Upper lobe of left lung (tissue), 6 donors: ENCODE measurements at regions not wholly inside any gene's neighbourhood (a gene's known extent, or its start where the extent isn't known, plus 50 kb on each side); places are given as distances from the start of the nearest gene placed in this dataset.

Source experiments
- ATAC-seq, 2 donors: fragments of 200-7000 bp; cut with Tn5 transposase; one replicate each; pipeline ENCODE4 v1.9.1; 2022; ENCODE audit warnings: mild to moderate bottlenecking in 2 of 2, moderate library complexity in 2 of 2; ENCODE audit not compliant: low FRiP score in 2 of 2
- DNase-seq, 2 donors: peaks; one replicate each; pipeline ENCODE4 v3.0.0-alpha.2; 2019 to 2020
- H3K27ac ChIP-seq, 4 donors: fragments of 200-600 bp; sonication (generic); one replicate each; pipeline ENCODE4 v1.5.1; 2016 to 2019
- H3K27me3 ChIP-seq, 4 donors: fragments of 200-600 bp; sonication (generic); one replicate each; pipeline ENCODE4 v1.5.1; 2017 to 2019
- H3K36me3 ChIP-seq, 4 donors: fragments of 200-600 bp; sonication (generic); one replicate each; pipeline ENCODE4 v1.5.1; 2016 to 2019
- H3K4me1 ChIP-seq, 4 donors: fragments of 200-600 bp; sonication (generic); one replicate each; pipeline ENCODE4 v1.5.1; 2018 to 2019
- H3K4me3 ChIP-seq, 4 donors: fragments of 200-600 bp; sonication (generic); one replicate each; pipeline ENCODE4 v1.5.1; 2017 to 2019; ENCODE audit warnings: mild to moderate bottlenecking in 2 of 4, moderate library complexity in 1 of 4
- H3K9me3 ChIP-seq, 4 donors: fragments of 200-600 bp; sonication (generic); one replicate each; pipeline ENCODE4 v1.5.1; 2018 to 2019
- EP300 ChIP-seq, 4 donors: sonication (generic); formaldehyde crosslinking; IDR thresholded peaks; one replicate each; pipeline ENCODE4 v1.5.1; 2017; ENCODE audit warnings: antibody characterized with exemption in 4 of 4, control low read depth in 2 of 4
- POLR2A ChIP-seq, 4 donors: fragments of 450-650 bp; IDR thresholded peaks; one replicate each; pipeline ENCODE4 v1.5.1; 2016 to 2017; ENCODE audit warnings: antibody characterized with exemption in 4 of 4, mild to moderate bottlenecking in 2 of 4
- POLR2AphosphoS5 ChIP-seq, 2 donors: sonication (generic); formaldehyde crosslinking; IDR thresholded peaks; one replicate each; pipeline ENCODE4 v1.5.1; 2017; ENCODE audit warnings: antibody characterized with exemption in 2 of 2
- WGBS, 2 donors: methylation state at CpG; one replicate each; pipeline ENCODE4 v1.1.5; 2017 to 2018; 5-methylcytosine and 5-hydroxymethylcytosine counted together
- TF ChIP-seq, protein P1 (sequence below), 6 experiments: fragments of 450-650 bp in 4 of 6; fragments of 200-600 bp in 2 of 6; sonication (generic) in 2 of 6; IDR thresholded peaks; one replicate each; pipeline ENCODE4 v1.5.1; 2016 to 2019; ENCODE audit warnings: antibody characterized with exemption in 6 of 6
- donor health status: DM: no; HTN: no; CAD: no; lungs with moderate emphysema.
- donor health status: DM: no; HTN: yes; CAD: no; lungs with severe emphysema.

DNA sequence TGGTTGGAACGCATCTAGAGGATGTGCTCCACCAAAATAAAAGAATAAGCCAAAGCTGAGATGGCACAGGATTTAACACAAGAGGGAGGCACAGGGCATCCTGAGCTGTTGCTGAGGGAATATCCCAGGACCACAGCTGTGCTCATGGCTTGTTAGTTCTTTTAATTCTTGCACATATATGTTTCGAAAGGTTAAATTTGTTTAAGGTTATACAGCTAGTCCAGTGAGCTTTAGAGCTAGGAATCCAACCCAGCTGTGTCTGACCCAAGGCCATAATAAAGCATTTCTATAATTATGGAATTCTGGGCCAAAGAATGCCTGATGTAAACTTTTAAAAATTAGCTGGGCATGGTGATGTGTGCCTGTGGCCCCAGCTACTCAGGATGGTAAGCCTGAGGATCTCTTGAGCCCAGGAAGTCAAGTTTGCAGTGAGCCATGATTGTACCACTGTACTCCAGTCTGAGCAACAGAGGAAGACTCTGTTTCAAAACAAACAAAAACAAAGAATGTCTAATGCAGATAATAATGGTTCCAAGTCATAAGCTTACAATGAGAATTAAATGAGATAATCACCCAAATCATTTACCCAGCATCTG lies 66.4 kb upstream of the CCBE1 start:
- no peak overlapping the region for H3K27ac ChIP-seq
- H3K4me1 ChIP-seq = no peaks in the 10 kb centered on the region
- H3K27me3 ChIP-seq = no peaks in the 10 kb centered on the region
- peaks cover 0 to 5% (median 1%) of the 10 kb centered on the region in 4 donors for H3K9me3 ChIP-seq
- H3K36me3 ChIP-seq = no peaks in the 10 kb centered on the region
- DNase-seq (no peak), ATAC-seq (no peak)
- WGBS, 2 donors = 66 to 82% methylated on average over 2 of the region's 2 CpGs
- no peak overlapping the region for H3K4me3 ChIP-seq
- TF ChIP-seq EP300 (IDR thresholded peaks at IDR 0.05) (no peak), POLR2AphosphoS5 (IDR thresholded peaks at IDR 0.05) (no peak), POLR2A (IDR thresholded peaks at IDR 0.05) (no peak)
- TF ChIP-seq, protein P1, sequence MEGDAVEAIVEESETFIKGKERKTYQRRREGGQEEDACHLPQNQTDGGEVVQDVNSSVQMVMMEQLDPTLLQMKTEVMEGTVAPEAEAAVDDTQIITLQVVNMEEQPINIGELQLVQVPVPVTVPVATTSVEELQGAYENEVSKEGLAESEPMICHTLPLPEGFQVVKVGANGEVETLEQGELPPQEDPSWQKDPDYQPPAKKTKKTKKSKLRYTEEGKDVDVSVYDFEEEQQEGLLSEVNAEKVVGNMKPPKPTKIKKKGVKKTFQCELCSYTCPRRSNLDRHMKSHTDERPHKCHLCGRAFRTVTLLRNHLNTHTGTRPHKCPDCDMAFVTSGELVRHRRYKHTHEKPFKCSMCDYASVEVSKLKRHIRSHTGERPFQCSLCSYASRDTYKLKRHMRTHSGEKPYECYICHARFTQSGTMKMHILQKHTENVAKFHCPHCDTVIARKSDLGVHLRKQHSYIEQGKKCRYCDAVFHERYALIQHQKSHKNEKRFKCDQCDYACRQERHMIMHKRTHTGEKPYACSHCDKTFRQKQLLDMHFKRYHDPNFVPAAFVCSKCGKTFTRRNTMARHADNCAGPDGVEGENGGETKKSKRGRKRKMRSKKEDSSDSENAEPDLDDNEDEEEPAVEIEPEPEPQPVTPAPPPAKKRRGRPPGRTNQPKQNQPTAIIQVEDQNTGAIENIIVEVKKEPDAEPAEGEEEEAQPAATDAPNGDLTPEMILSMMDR (IDR thresholded peaks at IDR 0.05) = no peak

DNA sequence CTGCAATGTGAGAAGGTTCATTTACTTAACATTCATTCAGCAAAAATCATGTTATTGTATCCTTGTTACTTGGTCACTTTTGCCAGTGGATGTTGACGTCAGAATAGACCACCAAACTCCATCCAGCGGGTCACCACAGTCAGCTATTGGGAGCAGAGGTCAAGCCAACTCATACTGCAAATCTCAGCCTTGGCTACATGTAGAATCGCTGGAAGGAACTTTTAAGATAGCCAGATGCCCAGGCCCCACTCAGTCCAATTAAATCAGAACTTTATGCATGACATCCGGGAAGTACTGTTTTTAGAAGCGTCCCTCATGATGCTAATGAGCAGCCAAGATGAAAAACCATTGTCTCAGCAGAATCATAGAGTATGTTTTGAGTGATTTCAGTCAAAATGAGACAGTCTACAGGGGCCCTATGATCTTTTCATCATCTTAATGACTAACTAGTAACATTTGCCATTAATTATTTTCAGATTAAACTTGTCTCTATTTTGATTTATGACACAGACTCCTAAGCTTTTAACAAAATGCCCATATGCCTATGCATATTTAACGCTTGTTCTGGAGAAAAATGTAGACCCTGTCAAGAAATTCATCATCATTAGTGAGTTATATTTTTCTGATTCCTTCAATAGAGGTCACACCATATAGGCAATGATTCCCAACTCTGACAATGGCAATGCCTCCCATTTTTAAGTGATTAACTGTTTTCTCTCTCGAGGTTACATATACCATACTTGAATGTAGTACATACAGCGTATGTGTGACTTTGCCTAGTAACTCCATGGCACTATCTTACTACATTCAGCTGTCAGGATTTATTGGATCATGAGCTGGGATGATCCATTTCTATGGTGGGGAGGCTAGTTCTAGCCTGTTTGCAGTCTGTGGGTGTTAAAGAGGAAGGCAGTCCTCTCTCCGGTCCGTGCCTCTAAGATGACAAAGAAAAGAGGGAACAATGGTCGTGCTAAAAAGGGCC lies 63.7 kb upstream of the CCBE1 start:
- DNase-seq (no peak), ATAC-seq (no peak)
- H3K36me3 ChIP-seq = no peaks in the 10 kb centered on the region

DNA sequence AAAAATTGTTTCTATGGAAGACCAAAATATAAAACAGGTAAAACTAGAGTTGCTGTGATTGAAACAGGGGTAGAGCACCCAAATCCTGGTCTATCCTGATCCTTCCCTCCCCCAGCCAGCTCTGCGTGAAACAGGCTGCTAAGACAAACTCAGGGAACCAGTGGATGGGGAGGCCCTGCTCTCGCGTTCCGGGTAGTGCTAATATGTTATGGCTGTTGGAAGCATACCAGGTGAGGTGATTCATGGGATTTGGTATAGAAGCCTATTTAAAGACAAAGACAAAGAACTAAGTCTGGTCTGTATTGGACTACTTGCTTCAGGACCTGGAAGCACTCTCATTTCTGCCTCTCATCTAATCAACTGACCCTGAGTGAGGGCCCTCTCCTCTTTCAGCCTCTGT lies 63.0 kb upstream of the CCBE1 start:
- Histone ChIP-seq H3K36me3 (no peaks in the 10 kb centered on the region), H3K4me1 (no peaks in the 10 kb centered on the region), H3K9me3 (no peaks in the 10 kb centered on the region), H3K4me3 (no peak overlapping the region), H3K27me3 (no peaks in the 10 kb centered on the region), H3K27ac (no peak overlapping the region)
- WGBS, 2 donors = 93 to 95% methylated on average over 4 of the region's 4 CpGs
- no peak for ATAC-seq
- DNase-seq = no peak
- TF ChIP-seq POLR2A (IDR thresholded peaks at IDR 0.05) (no peak), POLR2AphosphoS5 (IDR thresholded peaks at IDR 0.05) (no peak), EP300 (IDR thresholded peaks at IDR 0.05) (no peak)
- TF ChIP-seq, protein P1 (IDR thresholded peaks at IDR 0.05) = no peak

More for the DNA sequence above, 63.7 kb upstream of the CCBE1 start:
- Histone ChIP-seq H3K27ac (no peak overlapping the region), H3K27me3 (no peaks in the 10 kb centered on the region), H3K9me3 (no peaks in the 10 kb centered on the region), H3K4me1 (no peaks in the 10 kb centered on the region), H3K4me3 (no peak overlapping the region)
- TF ChIP-seq POLR2AphosphoS5 (IDR thresholded peaks at IDR 0.05) (no peak), POLR2A (IDR thresholded peaks at IDR 0.05) (no peak), EP300 (IDR thresholded peaks at IDR 0.05) (no peak)
- TF ChIP-seq, protein P1 (IDR thresholded peaks at IDR 0.05) = no peak
- WGBS, 2 donors = 84 to 85% methylated on average over 11 of the region's 11 CpGs

DNA sequence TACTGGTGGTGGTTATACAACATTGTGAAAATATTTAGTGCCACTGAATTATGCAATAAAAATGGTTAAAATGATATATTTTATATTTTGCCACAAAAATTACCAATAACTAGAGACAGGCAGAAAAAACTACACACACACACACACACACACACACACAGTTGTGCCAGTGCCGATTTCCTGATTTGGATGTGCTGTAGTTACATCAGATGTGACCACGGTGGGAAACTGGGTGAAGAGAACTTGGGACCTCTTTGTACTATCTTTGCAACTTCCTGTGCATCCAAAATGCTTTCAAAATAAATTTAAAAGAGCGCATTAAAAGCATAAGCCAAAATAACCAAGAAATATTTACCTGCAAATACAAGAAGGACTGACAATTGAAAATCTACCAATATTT lies 61.6 kb upstream of the CCBE1 start:
- ATAC-seq = no peak
- no peaks in the 10 kb centered on the region for H3K27me3 ChIP-seq
- TF ChIP-seq POLR2AphosphoS5 (IDR thresholded peaks at IDR 0.05) (no peak), EP300 (IDR thresholded peaks at IDR 0.05) (no peak), POLR2A (IDR thresholded peaks at IDR 0.05) (no peak)
- TF ChIP-seq, protein P1 (IDR thresholded peaks at IDR 0.05) = no peak

More for the DNA sequence above, 61.6 kb upstream of the CCBE1 start:
- 79 to 82% methylated on average over 3 of the region's 3 CpGs for WGBS, 2 donors
- Histone ChIP-seq H3K4me3 (no peak overlapping the region), H3K9me3 (no peaks in the 10 kb centered on the region), H3K36me3 (no peaks in the 10 kb centered on the region), H3K4me1 (no peaks in the 10 kb centered on the region), H3K27ac (no peak overlapping the region)
- no peak for DNase-seq
